GM12878 (cell line): ENCODE measurements at regions not wholly inside any gene's neighbourhood (a gene's known extent, or its start where the extent isn't known, plus 50 kb on each side); places are given as distances from the start of the nearest gene placed in this dataset.

Experiments used
- BCL11A ChIP-seq: IDR thresholded peaks from 2 replicates; pipeline ENCODE4 v1.6.1; 2011; ENCODE audit warnings: low read depth, low read length
- CTCF ChIP-seq, 3 experiments: IDR thresholded peaks in 2 of 3; conservative IDR thresholded peaks in 1 of 3; 2 replicates each; pipeline ENCODE4 v1.5.1; 2011; ENCODE audit warnings: low read depth in 3 of 3, low read length in 3 of 3, mild to moderate bottlenecking in 3 of 3, control low read depth in 2 of 3, moderate library complexity in 2 of 3, inconsistent platforms in 1 of 3, mixed read lengths in 1 of 3; ENCODE audit not compliant: control insufficient read depth in 2 of 3, insufficient read depth in 1 of 3; ENCODE audit errors: extremely low read depth in 1 of 3
- HDAC2 ChIP-seq: fragments of 200-600 bp; sonication (generic); IDR thresholded peaks from 2 replicates; pipeline ENCODE4 v1.6.1; 2017
- KDM1A ChIP-seq: fragments of 200-600 bp; sonication (generic); IDR thresholded peaks from 2 replicates; pipeline ENCODE4 v1.6.1; 2016; ENCODE audit warnings: borderline replicate concordance
- MYC ChIP-seq: IDR thresholded peaks from 2 replicates; pipeline ENCODE4 v1.6.1; 2011; ENCODE audit warnings: mild to moderate bottlenecking, low read length, moderate library complexity, inconsistent platforms; ENCODE audit not compliant: insufficient read depth, insufficient replicate concordance, insufficient read length, severe bottlenecking
- POLR2A ChIP-seq: IDR thresholded peaks from 2 replicates; pipeline ENCODE4 v1.6.1; 2011; ENCODE audit warnings: low read depth, mild to moderate bottlenecking, low read length
- POLR2AphosphoS5 ChIP-seq: IDR thresholded peaks from 2 replicates; pipeline ENCODE4 v1.6.1; 2011; ENCODE audit warnings: mild to moderate bottlenecking, low read length, inconsistent platforms
- RAD21 ChIP-seq: IDR thresholded peaks from 2 replicates; pipeline ENCODE4 v1.6.1; 2011; ENCODE audit warnings: mild to moderate bottlenecking, low read depth, low read length, moderate library complexity; ENCODE audit not compliant: insufficient read depth
- REST ChIP-seq: IDR thresholded peaks from 2 replicates; pipeline ENCODE4 v1.6.1; 2012; ENCODE audit warnings: mild to moderate bottlenecking, low read depth, low read length
- RFX5 ChIP-seq: IDR thresholded peaks from 2 replicates; pipeline ENCODE4 v1.6.1; 2011; ENCODE audit warnings: low read depth, low read length, improper control_type of control experiment
- TAF1 ChIP-seq: IDR thresholded peaks from 2 replicates; pipeline ENCODE4 v1.6.1; 2011; ENCODE audit warnings: mild to moderate bottlenecking, low read depth, low read length, borderline replicate concordance
- ZBTB4 ChIP-seq: fragments of 450-650 bp; formaldehyde crosslinking; IDR thresholded peaks from 2 replicates; pipeline ENCODE4 v1.4.0; 2022; ENCODE audit warnings: mild to moderate bottlenecking, moderate library complexity
- TF ChIP-seq, protein P1 (sequence below): IDR thresholded peaks from 2 replicates; pipeline ENCODE4 v1.6.1; 2012; ENCODE audit warnings: low read depth, low read length, improper control_type of control experiment
- TF ChIP-seq, protein P2 (sequence below): IDR thresholded peaks from 2 replicates; pipeline ENCODE4 v1.6.1; 2011; ENCODE audit warnings: borderline replicate concordance, low read depth, mild to moderate bottlenecking, moderate library complexity, mixed read lengths, low read length; ENCODE audit not compliant: insufficient read depth; ENCODE audit errors: extremely low read length

- TF ChIP-seq, protein P1, sequence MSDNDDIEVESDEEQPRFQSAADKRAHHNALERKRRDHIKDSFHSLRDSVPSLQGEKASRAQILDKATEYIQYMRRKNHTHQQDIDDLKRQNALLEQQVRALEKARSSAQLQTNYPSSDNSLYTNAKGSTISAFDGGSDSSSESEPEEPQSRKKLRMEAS: no peak
- TF ChIP-seq CTCF (IDR thresholded peaks at IDR 0.05 in 2 of 3, conservative IDR thresholded peaks at IDR 0.05 in 1 of 3; ENCODE audit: control insufficient read depth in 2 of 3, extremely low read depth in 1 of 3, insufficient read depth in 1 of 3, low read depth in 3 of 3, low read length in 3 of 3) (no peak), RFX5 (no peak), ZBTB4 (CRISPR knock-in tag) (no peak), HDAC2 (no peak), MYC (no peak), RAD21 (no peak), BCL11A (no peak), POLR2AphosphoS5 (no peak), POLR2A (no peak), TAF1 (no peak), REST (no peak), KDM1A (no peak)
- TF ChIP-seq, protein P2, sequence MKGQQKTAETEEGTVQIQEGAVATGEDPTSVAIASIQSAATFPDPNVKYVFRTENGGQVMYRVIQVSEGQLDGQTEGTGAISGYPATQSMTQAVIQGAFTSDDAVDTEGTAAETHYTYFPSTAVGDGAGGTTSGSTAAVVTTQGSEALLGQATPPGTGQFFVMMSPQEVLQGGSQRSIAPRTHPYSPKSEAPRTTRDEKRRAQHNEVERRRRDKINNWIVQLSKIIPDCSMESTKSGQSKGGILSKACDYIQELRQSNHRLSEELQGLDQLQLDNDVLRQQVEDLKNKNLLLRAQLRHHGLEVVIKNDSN: no peak
These were observed 199.1 kb upstream of the FMN2 start for GRCh38 chr1:239892602-239893001.
